WTC11 (cell line): ENCODE measurements at regions not wholly inside any gene's neighbourhood (a gene's known extent, or its start where the extent isn't known, plus 50 kb on each side); places are given as distances from the start of the nearest gene placed in this dataset.

ENCODE experiments used
- ATAC-seq: fragments of 200-7000 bp; cut with Tn5 transposase; 2 replicates; pipeline ENCODE4 v1.10.0; 2021; ENCODE audit warnings: mild to moderate bottlenecking, moderate library complexity
- CTCF ChIA-PET: fragments of 300-600 bp; sonication (Branson Sonifier 250); formaldehyde crosslinking; loops from one replicate; lab custom pipeline; 2021; ENCODE audit warnings: antibody characterized with exemption; lab: Charles Lee
- POLR2A ChIA-PET: fragments of 350-600 bp; sonication (Branson Sonifier 250); formaldehyde crosslinking; loops from one replicate; lab custom pipeline; 2021; ENCODE audit warnings: antibody characterized with exemption; lab: Charles Lee
- DNase-seq: peaks from one replicate; pipeline ENCODE4 v3.0.0; 2021; ENCODE audit warnings: low spot score
- H3K27ac Mint-ChIP-seq: 2 replicates; pipeline ENCODE4 v1.8.0; 2021; ENCODE audit warnings: mixed read lengths
- H3K27me3 Mint-ChIP-seq: 2 replicates; pipeline ENCODE4 v1.8.0; 2021; ENCODE audit warnings: low read depth, mild to moderate bottlenecking, moderate library complexity, mixed read lengths
- H3K36me3 Mint-ChIP-seq: 2 replicates; pipeline ENCODE4 v1.8.0; 2021; ENCODE audit warnings: mixed read lengths
- H3K4me1 Mint-ChIP-seq: 2 replicates; pipeline ENCODE4 v1.8.0; 2022; ENCODE audit warnings: mixed read lengths
- H3K4me3 Mint-ChIP-seq: 2 replicates; pipeline ENCODE4 v1.8.0; 2021; ENCODE audit warnings: mild to moderate bottlenecking, moderate library complexity, mixed read lengths
- H3K9me3 Mint-ChIP-seq: 2 replicates; pipeline ENCODE4 v1.8.0; 2021; ENCODE audit warnings: mixed read lengths
- CREM ChIP-seq: sonication (generic); formaldehyde crosslinking; IDR thresholded peaks from 2 replicates; pipeline ENCODE4 v1.8.1; 2022; ENCODE audit warnings: mild to moderate bottlenecking, missing genetic modification reagents, moderate library complexity
- ESRRA ChIP-seq: sonication (generic); formaldehyde crosslinking; IDR thresholded peaks from 2 replicates; pipeline ENCODE4 v1.8.1; 2022; ENCODE audit warnings: mild to moderate bottlenecking, missing genetic modification reagents, borderline replicate concordance
- ETV6 ChIP-seq: sonication (generic); formaldehyde crosslinking; IDR thresholded peaks from 2 replicates; pipeline ENCODE4 v1.8.1; 2022; ENCODE audit warnings: mild to moderate bottlenecking, missing genetic modification reagents
- GABPB1 ChIP-seq: sonication (generic); formaldehyde crosslinking; IDR thresholded peaks from 2 replicates; pipeline ENCODE4 v1.8.1; 2023; ENCODE audit warnings: mild to moderate bottlenecking, missing genetic modification reagents
- HMGA2 ChIP-seq: fragments of 250-450 bp; sonication (Bioruptor Pico); IDR thresholded peaks from 2 replicates; pipeline ENCODE4 v1.4.0; 2021; ENCODE audit warnings: mild to moderate bottlenecking, moderate library complexity
- MYBL2 ChIP-seq: sonication (generic); formaldehyde crosslinking; IDR thresholded peaks from 2 replicates; pipeline ENCODE4 v1.8.1; 2023; ENCODE audit warnings: mild to moderate bottlenecking, moderate library complexity, missing genetic modification reagents
- NR1H2 ChIP-seq: sonication (generic); formaldehyde crosslinking; IDR thresholded peaks from 2 replicates; pipeline ENCODE4 v1.9.0; 2021; ENCODE audit warnings: mild to moderate bottlenecking, moderate library complexity, missing genetic modification reagents
- OVOL2 ChIP-seq: fragments of 250-450 bp; sonication (Bioruptor Pico); IDR thresholded peaks from 2 replicates; pipeline ENCODE4 v1.9.0; 2021; ENCODE audit warnings: mild to moderate bottlenecking, borderline replicate concordance
- ZNF138 ChIP-seq: sonication (generic); formaldehyde crosslinking; conservative IDR thresholded peaks from 2 replicates; pipeline ENCODE4 v1.8.1; 2022; ENCODE audit warnings: mild to moderate bottlenecking, moderate library complexity, missing genetic modification reagents
- ZNF396 ChIP-seq: fragments of 250-450 bp; sonication (Bioruptor Pico); IDR thresholded peaks from 2 replicates; pipeline ENCODE4 v1.8.0; 2021; ENCODE audit warnings: mild to moderate bottlenecking, moderate library complexity, borderline replicate concordance
- ZNF416 ChIP-seq: fragments of 250-450 bp; sonication (Bioruptor Pico); IDR thresholded peaks from 2 replicates; pipeline ENCODE4 v1.9.0; 2021; ENCODE audit warnings: mild to moderate bottlenecking, inconsistent platforms
- TF ChIP-seq, protein P1 (sequence below): fragments of 250-450 bp; sonication (Bioruptor Pico); IDR thresholded peaks from 2 replicates; pipeline ENCODE4 v2.1.2; 2022; ENCODE audit warnings: mild to moderate bottlenecking, moderate library complexity
- TF ChIP-seq, protein P2 (sequence below): sonication (generic); formaldehyde crosslinking; IDR thresholded peaks from 2 replicates; pipeline ENCODE4 v1.8.1; 2023; ENCODE audit warnings: mild to moderate bottlenecking, missing genetic modification reagents
- TF ChIP-seq, protein P3 (sequence below): sonication (generic); formaldehyde crosslinking; conservative IDR thresholded peaks from 2 replicates; pipeline ENCODE4 v1.8.1; 2022; ENCODE audit warnings: mild to moderate bottlenecking, missing genetic modification reagents
- TF ChIP-seq, protein P4 (sequence below): fragments of 250-450 bp; sonication (Bioruptor Pico); IDR thresholded peaks from 2 replicates; pipeline ENCODE4 v1.9.0; 2021; ENCODE audit warnings: mild to moderate bottlenecking
- TF ChIP-seq, protein P5 (sequence below): fragments of 250-450 bp; sonication (Bioruptor Pico); IDR thresholded peaks from 2 replicates; pipeline ENCODE4 v1.8.0; 2021; ENCODE audit warnings: mild to moderate bottlenecking
- TF ChIP-seq, protein P6 (sequence below): sonication (generic); formaldehyde crosslinking; IDR thresholded peaks from 2 replicates; pipeline ENCODE4 v1.8.1; 2023; ENCODE audit warnings: mild to moderate bottlenecking, moderate library complexity, missing genetic modification reagents
- TF ChIP-seq, protein P7 (sequence below): fragments of 250-450 bp; sonication (Bioruptor Pico); IDR thresholded peaks from 2 replicates; pipeline ENCODE4 v1.9.0; 2021; ENCODE audit warnings: moderate library complexity, mild to moderate bottlenecking, inconsistent platforms, borderline replicate concordance

DNA sequence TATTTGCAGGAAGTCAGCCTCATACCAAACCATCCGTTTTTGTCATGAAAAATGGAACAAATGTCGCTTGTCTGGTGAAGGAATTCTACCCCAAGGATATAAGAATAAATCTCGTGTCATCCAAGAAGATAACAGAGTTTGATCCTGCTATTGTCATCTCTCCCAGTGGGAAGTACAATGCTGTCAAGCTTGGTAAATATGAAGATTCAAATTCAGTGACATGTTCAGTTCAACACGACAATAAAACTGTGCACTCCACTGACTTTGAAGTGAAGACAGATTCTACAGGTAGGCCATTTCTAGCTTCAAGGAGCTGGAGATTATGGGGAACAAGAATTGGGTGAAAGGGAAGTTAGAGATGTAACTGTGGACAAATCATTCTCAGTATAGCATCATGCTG lies 126.1 kb downstream of the DAD1 start:
- ChIA-PET CTCF (no interaction called here), POLR2A (no interaction called here)
- no peaks in the 10 kb centered on the region for H3K9me3 Mint-ChIP-seq
- H3K36me3 Mint-ChIP-seq = no peaks in the 10 kb centered on the region
- H3K4me1 Mint-ChIP-seq = peaks cover 2% of the 10 kb centered on the region; the same call in 1 of the 2 replicates
- ATAC-seq (no peak), DNase-seq (no peak)
- TF ChIP-seq MYBL2 (no peak), OVOL2 (CRISPR knock-in tag) (no peak), NR1H2 (CRISPR knock-in tag) (no peak), ZNF138 (CRISPR knock-in tag) (no peak), ZNF416 (no peak)
- TF ChIP-seq, protein P1, sequence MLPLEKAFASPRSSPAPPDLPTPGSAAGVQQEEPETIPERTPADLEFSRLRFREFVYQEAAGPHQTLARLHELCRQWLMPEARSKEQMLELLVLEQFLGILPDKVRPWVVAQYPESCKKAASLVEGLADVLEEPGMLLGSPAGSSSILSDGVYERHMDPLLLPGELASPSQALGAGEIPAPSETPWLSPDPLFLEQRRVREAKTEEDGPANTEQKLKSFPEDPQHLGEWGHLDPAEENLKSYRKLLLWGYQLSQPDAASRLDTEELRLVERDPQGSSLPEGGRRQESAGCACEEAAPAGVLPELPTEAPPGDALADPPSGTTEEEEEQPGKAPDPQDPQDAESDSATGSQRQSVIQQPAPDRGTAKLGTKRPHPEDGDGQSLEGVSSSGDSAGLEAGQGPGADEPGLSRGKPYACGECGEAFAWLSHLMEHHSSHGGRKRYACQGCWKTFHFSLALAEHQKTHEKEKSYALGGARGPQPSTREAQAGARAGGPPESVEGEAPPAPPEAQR (CRISPR knock-in tag) = no peak
- TF ChIP-seq, protein P2, sequence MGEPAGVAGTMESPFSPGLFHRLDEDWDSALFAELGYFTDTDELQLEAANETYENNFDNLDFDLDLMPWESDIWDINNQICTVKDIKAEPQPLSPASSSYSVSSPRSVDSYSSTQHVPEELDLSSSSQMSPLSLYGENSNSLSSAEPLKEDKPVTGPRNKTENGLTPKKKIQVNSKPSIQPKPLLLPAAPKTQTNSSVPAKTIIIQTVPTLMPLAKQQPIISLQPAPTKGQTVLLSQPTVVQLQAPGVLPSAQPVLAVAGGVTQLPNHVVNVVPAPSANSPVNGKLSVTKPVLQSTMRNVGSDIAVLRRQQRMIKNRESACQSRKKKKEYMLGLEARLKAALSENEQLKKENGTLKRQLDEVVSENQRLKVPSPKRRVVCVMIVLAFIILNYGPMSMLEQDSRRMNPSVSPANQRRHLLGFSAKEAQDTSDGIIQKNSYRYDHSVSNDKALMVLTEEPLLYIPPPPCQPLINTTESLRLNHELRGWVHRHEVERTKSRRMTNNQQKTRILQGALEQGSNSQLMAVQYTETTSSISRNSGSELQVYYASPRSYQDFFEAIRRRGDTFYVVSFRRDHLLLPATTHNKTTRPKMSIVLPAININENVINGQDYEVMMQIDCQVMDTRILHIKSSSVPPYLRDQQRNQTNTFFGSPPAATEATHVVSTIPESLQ (CRISPR knock-in tag) = no peak
- TF ChIP-seq, protein P3, sequence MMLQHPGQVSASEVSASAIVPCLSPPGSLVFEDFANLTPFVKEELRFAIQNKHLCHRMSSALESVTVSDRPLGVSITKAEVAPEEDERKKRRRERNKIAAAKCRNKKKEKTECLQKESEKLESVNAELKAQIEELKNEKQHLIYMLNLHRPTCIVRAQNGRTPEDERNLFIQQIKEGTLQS (CRISPR knock-in tag) = no peak
- TF ChIP-seq, protein P4, sequence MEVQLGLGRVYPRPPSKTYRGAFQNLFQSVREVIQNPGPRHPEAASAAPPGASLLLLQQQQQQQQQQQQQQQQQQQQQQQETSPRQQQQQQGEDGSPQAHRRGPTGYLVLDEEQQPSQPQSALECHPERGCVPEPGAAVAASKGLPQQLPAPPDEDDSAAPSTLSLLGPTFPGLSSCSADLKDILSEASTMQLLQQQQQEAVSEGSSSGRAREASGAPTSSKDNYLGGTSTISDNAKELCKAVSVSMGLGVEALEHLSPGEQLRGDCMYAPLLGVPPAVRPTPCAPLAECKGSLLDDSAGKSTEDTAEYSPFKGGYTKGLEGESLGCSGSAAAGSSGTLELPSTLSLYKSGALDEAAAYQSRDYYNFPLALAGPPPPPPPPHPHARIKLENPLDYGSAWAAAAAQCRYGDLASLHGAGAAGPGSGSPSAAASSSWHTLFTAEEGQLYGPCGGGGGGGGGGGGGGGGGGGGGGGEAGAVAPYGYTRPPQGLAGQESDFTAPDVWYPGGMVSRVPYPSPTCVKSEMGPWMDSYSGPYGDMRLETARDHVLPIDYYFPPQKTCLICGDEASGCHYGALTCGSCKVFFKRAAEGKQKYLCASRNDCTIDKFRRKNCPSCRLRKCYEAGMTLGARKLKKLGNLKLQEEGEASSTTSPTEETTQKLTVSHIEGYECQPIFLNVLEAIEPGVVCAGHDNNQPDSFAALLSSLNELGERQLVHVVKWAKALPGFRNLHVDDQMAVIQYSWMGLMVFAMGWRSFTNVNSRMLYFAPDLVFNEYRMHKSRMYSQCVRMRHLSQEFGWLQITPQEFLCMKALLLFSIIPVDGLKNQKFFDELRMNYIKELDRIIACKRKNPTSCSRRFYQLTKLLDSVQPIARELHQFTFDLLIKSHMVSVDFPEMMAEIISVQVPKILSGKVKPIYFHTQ (CRISPR knock-in tag) = no peak
- H3K27ac Mint-ChIP-seq = no peak overlapping the region
- H3K4me3 Mint-ChIP-seq = no peak overlapping the region
- H3K27me3 Mint-ChIP-seq = 0 out of 2 replicates have a peak, but pooled peaks cover 2% of the 10 kb centered on the region

DNA sequence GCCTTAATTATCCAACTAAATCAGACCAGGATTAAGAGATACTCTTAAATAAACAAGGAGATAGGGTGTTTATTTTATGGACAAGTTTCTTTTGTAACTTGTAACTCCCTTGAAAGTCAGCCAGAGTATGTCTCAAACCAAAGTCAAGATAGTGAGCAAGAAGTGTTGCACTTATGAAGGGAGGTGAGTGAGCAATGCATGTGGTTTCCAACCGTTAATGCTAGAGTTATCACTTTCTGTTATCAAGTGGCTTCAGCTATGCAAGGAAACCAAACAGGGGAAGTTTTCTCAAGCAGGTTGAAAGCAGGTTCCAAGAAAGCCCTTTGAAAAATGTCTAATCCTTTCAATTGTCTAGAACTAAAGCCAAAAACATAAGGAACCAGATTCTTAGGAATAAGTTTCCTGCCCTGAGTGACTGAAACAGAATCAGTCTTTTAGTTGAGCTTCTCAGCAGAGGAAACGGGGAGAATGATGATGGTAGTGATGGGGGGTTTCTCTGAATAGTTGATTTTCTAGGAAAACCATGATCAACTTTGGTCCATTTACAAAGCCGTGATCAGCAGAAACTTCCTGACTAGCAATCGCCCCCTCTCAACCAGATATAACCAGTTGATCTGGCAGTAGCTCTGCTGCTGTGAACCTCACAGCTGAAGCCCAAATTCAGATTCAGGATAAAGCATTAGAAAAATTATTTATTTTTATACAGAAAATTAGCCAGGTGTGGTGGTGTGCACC lies 128.4 kb downstream of the DAD1 start:
- no peak overlapping the region for H3K4me3 Mint-ChIP-seq
- TF ChIP-seq CREM (CRISPR knock-in tag) = no peak
- no peak for TF ChIP-seq HMGA2
- TF ChIP-seq, protein P5, sequence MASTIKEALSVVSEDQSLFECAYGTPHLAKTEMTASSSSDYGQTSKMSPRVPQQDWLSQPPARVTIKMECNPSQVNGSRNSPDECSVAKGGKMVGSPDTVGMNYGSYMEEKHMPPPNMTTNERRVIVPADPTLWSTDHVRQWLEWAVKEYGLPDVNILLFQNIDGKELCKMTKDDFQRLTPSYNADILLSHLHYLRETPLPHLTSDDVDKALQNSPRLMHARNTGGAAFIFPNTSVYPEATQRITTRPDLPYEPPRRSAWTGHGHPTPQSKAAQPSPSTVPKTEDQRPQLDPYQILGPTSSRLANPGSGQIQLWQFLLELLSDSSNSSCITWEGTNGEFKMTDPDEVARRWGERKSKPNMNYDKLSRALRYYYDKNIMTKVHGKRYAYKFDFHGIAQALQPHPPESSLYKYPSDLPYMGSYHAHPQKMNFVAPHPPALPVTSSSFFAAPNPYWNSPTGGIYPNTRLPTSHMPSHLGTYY (CRISPR knock-in tag) = no peak
- TF ChIP-seq, protein P6, sequence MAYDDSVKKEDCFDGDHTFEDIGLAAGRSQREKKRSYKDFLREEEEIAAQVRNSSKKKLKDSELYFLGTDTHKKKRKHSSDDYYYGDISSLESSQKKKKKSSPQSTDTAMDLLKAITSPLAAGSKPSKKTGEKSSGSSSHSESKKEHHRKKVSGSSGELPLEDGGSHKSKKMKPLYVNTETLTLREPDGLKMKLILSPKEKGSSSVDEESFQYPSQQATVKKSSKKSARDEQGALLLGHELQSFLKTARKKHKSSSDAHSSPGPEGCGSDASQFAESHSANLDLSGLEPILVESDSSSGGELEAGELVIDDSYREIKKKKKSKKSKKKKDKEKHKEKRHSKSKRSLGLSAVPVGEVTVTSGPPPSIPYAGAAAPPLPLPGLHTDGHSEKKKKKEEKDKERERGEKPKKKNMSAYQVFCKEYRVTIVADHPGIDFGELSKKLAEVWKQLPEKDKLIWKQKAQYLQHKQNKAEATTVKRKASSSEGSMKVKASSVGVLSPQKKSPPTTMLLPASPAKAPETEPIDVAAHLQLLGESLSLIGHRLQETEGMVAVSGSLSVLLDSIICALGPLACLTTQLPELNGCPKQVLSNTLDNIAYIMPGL (CRISPR knock-in tag) = no peak
- no peak for TF ChIP-seq ETV6
- no peak for TF ChIP-seq GABPB1 (CRISPR knock-in tag)
- no peak for TF ChIP-seq ZNF396 (CRISPR knock-in tag)
- TF ChIP-seq, protein P7, sequence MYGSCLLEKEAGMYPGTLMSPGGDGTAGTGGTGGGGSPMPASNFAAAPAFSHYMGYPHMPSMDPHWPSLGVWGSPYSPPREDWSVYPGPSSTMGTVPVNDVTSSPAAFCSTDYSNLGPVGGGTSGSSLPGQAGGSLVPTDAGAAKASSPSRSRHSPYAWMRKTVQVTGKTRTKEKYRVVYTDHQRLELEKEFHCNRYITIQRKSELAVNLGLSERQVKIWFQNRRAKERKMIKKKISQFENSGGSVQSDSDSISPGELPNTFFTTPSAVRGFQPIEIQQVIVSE (CRISPR knock-in tag) = no peak
- no peak for TF ChIP-seq ESRRA (CRISPR knock-in tag)
- TF ChIP-seq, all 79 proteins: peak for 0
- 0 out of 2 replicates have a peak, but pooled peaks cover 2% of the 10 kb centered on the region for H3K27me3 Mint-ChIP-seq
- 0 out of 2 replicates have a peak, but pooled peaks cover 2% of the 10 kb centered on the region for H3K4me1 Mint-ChIP-seq
- CTCF ChIA-PET = interaction anchor here (1.0 kb wide), 1 partner anchor 11 kb away, joined by 3 read pairs; no protein-coding TSS in a partner anchor
- no peak for DNase-seq
- ATAC-seq = no peak
- H3K27ac Mint-ChIP-seq = no peak overlapping the region
- H3K36me3 Mint-ChIP-seq = no peaks in the 10 kb centered on the region
- POLR2A ChIA-PET = no interaction called here
- no peaks in the 10 kb centered on the region for H3K9me3 Mint-ChIP-seq
